ENCODE measurements at regions not wholly inside any gene's neighbourhood (a gene's known extent, or its start where the extent isn't known, plus 50 kb on each side); places are given as distances from the start of the nearest gene placed in this dataset.

GRCh38 chr3:118813472-118813871 is 221.2 kb downstream of the IGSF11 start:
- TF ChIP-seq CTCF (IDR thresholded peaks at IDR 0.05) (no peak), POLR2A (IDR thresholded peaks at IDR 0.05) (no peak)

Data from right lobe of liver (tissue), 4 donors.